ENCODE measurements at regions not wholly inside any gene's neighbourhood (a gene's known extent, or its start where the extent isn't known, plus 50 kb on each side); places are given as distances from the start of the nearest gene placed in this dataset.

DNA sequence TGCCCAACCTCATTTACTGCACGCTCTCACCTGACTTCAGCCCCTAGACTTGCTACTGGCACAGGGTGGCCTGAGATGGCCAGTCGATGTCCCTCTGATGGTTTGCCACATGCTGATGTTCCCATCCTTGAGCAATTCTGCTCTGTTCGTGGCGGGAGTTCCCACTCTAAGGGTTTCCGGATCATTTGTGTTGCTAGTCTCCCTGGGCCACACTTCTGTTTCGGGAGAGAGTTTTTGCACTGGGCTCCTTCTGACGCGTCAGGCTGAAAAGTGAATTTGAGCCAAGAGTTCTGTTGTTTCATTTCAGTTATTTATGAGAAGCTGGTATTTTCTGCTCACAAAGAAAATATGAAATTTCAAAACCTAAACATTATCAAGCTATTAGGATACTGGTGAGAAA lies 597.7 kb downstream of the BNC2 start:
- no peak overlapping the region for H3K9ac ChIP-seq (ENCODE audit: low read depth, low read length)
- no peak for ATAC-seq (ENCODE audit: insufficient read depth, low read depth)

DNA sequence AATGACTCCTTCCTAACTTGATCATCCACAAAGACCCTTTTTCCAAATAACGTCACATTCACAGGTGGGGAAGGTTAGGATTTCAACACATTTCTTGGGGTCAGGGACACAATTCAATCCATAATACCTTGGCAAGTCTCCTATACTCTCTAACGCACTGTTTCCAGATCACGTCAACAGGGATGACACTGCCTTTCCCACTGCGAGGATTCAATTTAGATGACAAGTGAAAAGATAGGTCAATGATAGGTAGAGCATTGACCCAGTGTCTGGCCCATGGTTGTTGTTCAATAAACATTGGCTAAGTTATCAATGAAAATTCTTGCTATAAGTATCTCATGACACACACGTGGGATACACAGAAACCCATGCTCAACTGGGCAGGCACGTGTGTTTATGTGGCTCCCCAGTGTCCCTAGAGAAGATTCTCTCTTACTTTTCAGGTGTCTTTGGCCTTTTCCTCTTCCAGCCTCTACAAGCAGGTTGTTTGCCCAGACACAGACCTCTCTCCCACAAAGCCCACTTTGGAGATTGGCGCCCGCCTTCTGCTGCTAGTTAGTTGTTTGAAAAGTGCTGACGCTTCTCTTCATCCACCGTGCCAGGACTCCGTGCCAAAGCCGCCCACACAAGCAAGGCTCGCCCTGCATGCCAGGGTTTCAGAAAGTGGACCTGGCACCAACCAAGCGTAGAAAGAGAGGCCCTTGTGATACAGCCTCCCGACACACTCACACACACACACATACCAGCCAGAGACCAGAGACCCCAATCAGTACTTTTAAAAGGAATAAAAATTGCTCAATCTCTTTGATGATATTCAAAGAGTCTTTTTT lies 594.5 kb downstream of the BNC2 start:
- Histone ChIP-seq H3K27me3 (ENCODE audit: insufficient read depth, low read length, poor library complexity) (no peaks in the 10 kb centered on the region), H3K9me3 (ENCODE audit: insufficient read depth, low read length, severe bottlenecking) (no peaks in the 10 kb centered on the region), H3K4me3 (ENCODE audit: low read depth in 1 of 2, low read length in 2 of 2) (no peak overlapping the region), H3K79me2 (ENCODE audit: insufficient read depth, low read length) (no peaks in the 10 kb centered on the region), H3K4me2 (ENCODE audit: insufficient read depth, low read length) (no peak overlapping the region), H3K36me3 (ENCODE audit: insufficient read depth, low read length) (no peaks in the 10 kb centered on the region), H3K27ac (ENCODE audit: low read length) (no peak overlapping the region), H4K20me1 (ENCODE audit: insufficient read depth, low read length) (no peaks in the 10 kb centered on the region), H3K9ac (ENCODE audit: low read depth, low read length) (no peak overlapping the region), H2AFZ (ENCODE audit: low read depth, low read length) (no peak overlapping the region), H3K4me1 (ENCODE audit: insufficient read depth, low read length) (no peaks in the 10 kb centered on the region)
- TF ChIP-seq EZH2 (IDR thresholded peaks at IDR 0.05; ENCODE audit: borderline replicate concordance, low read depth, low read length, severe bottlenecking) = no peak
- DNase-seq (no peak), ATAC-seq (ENCODE audit: insufficient read depth, low read depth) (no peak)

More for the DNA sequence above, 597.7 kb downstream of the BNC2 start:
- no peaks in the 10 kb centered on the region for H3K9me3 ChIP-seq (ENCODE audit: insufficient read depth, low read length, severe bottlenecking)
- H3K4me3 ChIP-seq (ENCODE audit: low read depth in 1 of 2, low read length in 2 of 2) = no peak overlapping the region
- no peaks in the 10 kb centered on the region for H3K36me3 ChIP-seq (ENCODE audit: insufficient read depth, low read length)
- no peaks in the 10 kb centered on the region for H3K27me3 ChIP-seq (ENCODE audit: insufficient read depth, low read length, poor library complexity)
- no peaks in the 10 kb centered on the region for H3K4me1 ChIP-seq (ENCODE audit: insufficient read depth, low read length)
- H2AFZ ChIP-seq (ENCODE audit: low read depth, low read length) = no peak overlapping the region
- no peaks in the 10 kb centered on the region for H4K20me1 ChIP-seq (ENCODE audit: insufficient read depth, low read length)
- TF ChIP-seq, protein P1, sequence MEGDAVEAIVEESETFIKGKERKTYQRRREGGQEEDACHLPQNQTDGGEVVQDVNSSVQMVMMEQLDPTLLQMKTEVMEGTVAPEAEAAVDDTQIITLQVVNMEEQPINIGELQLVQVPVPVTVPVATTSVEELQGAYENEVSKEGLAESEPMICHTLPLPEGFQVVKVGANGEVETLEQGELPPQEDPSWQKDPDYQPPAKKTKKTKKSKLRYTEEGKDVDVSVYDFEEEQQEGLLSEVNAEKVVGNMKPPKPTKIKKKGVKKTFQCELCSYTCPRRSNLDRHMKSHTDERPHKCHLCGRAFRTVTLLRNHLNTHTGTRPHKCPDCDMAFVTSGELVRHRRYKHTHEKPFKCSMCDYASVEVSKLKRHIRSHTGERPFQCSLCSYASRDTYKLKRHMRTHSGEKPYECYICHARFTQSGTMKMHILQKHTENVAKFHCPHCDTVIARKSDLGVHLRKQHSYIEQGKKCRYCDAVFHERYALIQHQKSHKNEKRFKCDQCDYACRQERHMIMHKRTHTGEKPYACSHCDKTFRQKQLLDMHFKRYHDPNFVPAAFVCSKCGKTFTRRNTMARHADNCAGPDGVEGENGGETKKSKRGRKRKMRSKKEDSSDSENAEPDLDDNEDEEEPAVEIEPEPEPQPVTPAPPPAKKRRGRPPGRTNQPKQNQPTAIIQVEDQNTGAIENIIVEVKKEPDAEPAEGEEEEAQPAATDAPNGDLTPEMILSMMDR (IDR thresholded peaks at IDR 0.05; ENCODE audit: borderline replicate concordance, extremely low read depth, low read length, poor library complexity, severe bottlenecking) = no peak
- no peak for TF ChIP-seq EZH2 (IDR thresholded peaks at IDR 0.05; ENCODE audit: borderline replicate concordance, low read depth, low read length, severe bottlenecking)
- DNase-seq = no peak
- no peak overlapping the region for H3K4me2 ChIP-seq (ENCODE audit: insufficient read depth, low read length)
- no peak overlapping the region for H3K27ac ChIP-seq (ENCODE audit: low read length)
- H3K79me2 ChIP-seq (ENCODE audit: insufficient read depth, low read length) = no peaks in the 10 kb centered on the region

DNA sequence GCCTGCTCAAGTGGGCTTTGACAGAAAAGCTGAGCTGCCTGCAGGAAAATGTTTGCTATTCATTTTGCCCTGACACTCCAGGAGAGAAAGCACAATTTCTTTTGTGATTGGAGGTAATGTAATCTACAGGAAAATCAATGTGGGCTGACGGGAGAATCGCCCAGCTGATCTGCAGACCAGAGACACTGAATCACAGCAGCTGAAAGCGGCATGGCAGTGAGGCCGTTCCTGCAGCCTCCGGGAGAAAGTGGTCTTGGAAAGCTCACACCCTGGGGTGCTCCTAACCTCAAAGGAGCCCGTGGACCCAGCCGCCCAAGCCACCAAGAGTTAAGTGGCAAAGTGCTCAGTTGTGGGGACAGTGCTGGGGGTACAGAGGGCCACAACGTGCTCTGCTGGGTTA lies 593.6 kb downstream of the BNC2 start:
- DNase-seq (no peak), ATAC-seq (ENCODE audit: insufficient read depth, low read depth) (no peak)
- Histone ChIP-seq H3K9ac (ENCODE audit: low read depth, low read length) (no peak overlapping the region), H3K4me1 (ENCODE audit: insufficient read depth, low read length) (no peaks in the 10 kb centered on the region), H3K4me3 (ENCODE audit: low read depth in 1 of 2, low read length in 2 of 2) (no peak overlapping the region), H3K4me2 (ENCODE audit: insufficient read depth, low read length) (no peak overlapping the region), H3K27ac (ENCODE audit: low read length) (no peak overlapping the region), H3K36me3 (ENCODE audit: insufficient read depth, low read length) (no peaks in the 10 kb centered on the region), H3K79me2 (ENCODE audit: insufficient read depth, low read length) (no peaks in the 10 kb centered on the region), H2AFZ (ENCODE audit: low read depth, low read length) (no peak overlapping the region), H3K9me3 (ENCODE audit: insufficient read depth, low read length, severe bottlenecking) (no peaks in the 10 kb centered on the region), H4K20me1 (ENCODE audit: insufficient read depth, low read length) (no peaks in the 10 kb centered on the region), H3K27me3 (ENCODE audit: insufficient read depth, low read length, poor library complexity) (no peaks in the 10 kb centered on the region)
- TF ChIP-seq, protein P1 (IDR thresholded peaks at IDR 0.05; ENCODE audit: borderline replicate concordance, extremely low read depth, low read length, poor library complexity, severe bottlenecking) = no peak
- TF ChIP-seq EZH2 (IDR thresholded peaks at IDR 0.05; ENCODE audit: borderline replicate concordance, low read depth, low read length, severe bottlenecking) = no peak

DNA sequence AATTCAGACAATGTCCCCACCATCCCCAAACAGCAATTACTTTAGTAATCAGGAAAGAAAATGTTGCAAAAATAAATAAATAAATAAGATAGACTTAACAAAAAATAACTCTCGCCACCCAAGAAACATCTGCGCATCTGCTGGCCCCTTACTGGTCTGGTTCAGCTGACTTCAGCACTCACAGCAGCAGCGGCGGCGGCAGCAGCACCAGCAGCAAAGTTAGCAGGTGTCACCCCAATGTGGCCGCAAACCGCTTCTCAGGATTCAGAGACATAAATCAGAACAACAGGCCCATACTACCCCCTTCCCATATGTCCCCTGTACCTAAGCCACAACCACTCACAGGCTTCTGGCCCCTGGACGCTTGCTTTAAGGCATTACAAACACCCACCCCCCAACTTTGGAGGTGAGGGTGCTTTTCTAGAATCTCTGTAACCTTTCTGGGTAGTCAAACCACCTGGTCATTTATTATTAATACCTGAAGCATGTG lies 593.0 kb downstream of the BNC2 start:
- no peak for DNase-seq
- Histone ChIP-seq H3K9ac (ENCODE audit: low read depth, low read length) (no peak overlapping the region), H4K20me1 (ENCODE audit: insufficient read depth, low read length) (no peaks in the 10 kb centered on the region), H3K79me2 (ENCODE audit: insufficient read depth, low read length) (no peaks in the 10 kb centered on the region), H3K27me3 (ENCODE audit: insufficient read depth, low read length, poor library complexity) (no peaks in the 10 kb centered on the region), H3K9me3 (ENCODE audit: insufficient read depth, low read length, severe bottlenecking) (no peaks in the 10 kb centered on the region), H3K36me3 (ENCODE audit: insufficient read depth, low read length) (no peaks in the 10 kb centered on the region), H3K27ac (ENCODE audit: low read length) (no peak overlapping the region), H3K4me2 (ENCODE audit: insufficient read depth, low read length) (no peak overlapping the region), H3K4me1 (ENCODE audit: insufficient read depth, low read length) (no peaks in the 10 kb centered on the region), H2AFZ (ENCODE audit: low read depth, low read length) (no peak overlapping the region), H3K4me3 (ENCODE audit: low read depth in 1 of 2, low read length in 2 of 2) (no peak overlapping the region)
- ATAC-seq (ENCODE audit: insufficient read depth, low read depth) = no peak
- TF ChIP-seq EZH2 (IDR thresholded peaks at IDR 0.05; ENCODE audit: borderline replicate concordance, low read depth, low read length, severe bottlenecking) = no peak
- TF ChIP-seq, protein P1 (IDR thresholded peaks at IDR 0.05; ENCODE audit: borderline replicate concordance, extremely low read depth, low read length, poor library complexity, severe bottlenecking) = no peak

Data from DND-41 (cell line).